ENCODE measurements at regions not wholly inside any gene's neighbourhood (a gene's known extent, or its start where the extent isn't known, plus 50 kb on each side); places are given as distances from the start of the nearest gene placed in this dataset.

DNA sequence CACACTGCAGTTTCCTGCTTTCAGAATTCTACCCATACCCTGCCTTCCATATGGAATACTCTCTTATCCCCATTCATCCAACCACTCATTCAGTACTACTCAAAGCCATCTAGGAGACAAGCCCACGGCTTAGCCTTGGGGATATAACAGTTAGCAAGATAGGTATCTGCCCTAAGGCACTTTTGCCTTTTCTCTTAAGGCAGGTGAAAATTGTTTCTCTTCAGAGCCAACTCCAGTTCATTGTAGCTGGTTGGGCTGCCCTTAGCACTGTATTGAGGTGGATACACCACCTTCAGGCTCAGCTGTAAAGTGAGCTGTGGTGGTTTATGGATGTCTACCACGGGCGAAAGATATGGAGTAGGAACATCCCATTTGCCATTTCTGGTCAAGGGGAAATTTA lies 729.7 kb upstream of the TBX3 start:
- Histone ChIP-seq H3K4me3 (ENCODE audit: low read depth, low read length) (no peak overlapping the region), H3K27ac (no peak overlapping the region), H3K27me3 (ENCODE audit: insufficient read depth, low read depth, severe bottlenecking) (peaks cover 7% of the 10 kb centered on the region), H3K9me3 (ENCODE audit: severe bottlenecking) (no peaks in the 10 kb centered on the region), H3K36me3 (no peaks in the 10 kb centered on the region)
- DNase-seq: no peak
- TF ChIP-seq, protein P1, sequence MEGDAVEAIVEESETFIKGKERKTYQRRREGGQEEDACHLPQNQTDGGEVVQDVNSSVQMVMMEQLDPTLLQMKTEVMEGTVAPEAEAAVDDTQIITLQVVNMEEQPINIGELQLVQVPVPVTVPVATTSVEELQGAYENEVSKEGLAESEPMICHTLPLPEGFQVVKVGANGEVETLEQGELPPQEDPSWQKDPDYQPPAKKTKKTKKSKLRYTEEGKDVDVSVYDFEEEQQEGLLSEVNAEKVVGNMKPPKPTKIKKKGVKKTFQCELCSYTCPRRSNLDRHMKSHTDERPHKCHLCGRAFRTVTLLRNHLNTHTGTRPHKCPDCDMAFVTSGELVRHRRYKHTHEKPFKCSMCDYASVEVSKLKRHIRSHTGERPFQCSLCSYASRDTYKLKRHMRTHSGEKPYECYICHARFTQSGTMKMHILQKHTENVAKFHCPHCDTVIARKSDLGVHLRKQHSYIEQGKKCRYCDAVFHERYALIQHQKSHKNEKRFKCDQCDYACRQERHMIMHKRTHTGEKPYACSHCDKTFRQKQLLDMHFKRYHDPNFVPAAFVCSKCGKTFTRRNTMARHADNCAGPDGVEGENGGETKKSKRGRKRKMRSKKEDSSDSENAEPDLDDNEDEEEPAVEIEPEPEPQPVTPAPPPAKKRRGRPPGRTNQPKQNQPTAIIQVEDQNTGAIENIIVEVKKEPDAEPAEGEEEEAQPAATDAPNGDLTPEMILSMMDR (IDR thresholded peaks at IDR 0.05; ENCODE audit: low read depth, low read length): no peak

DNA sequence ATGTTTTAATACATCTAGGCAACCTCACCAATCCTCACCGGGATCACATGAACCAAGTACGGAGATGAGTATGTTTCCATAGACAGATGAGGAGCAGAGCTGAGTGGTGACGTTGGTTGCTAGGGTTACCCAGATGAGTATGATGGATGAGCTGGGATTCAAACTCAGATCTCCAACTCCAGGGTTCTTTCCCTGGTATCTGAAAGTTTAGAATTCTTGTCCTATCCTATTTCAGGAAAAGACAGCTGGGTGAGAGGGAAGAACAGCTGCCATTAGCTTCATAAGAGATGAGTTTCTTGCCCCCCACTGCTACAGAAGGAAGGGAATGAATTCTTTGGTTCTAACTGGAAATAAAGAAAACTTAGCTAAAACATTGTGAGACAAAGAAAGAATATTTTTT lies 728.9 kb upstream of the TBX3 start:
- Histone ChIP-seq H3K4me3 (ENCODE audit: low read depth, low read length) (no peak overlapping the region), H3K9me3 (ENCODE audit: severe bottlenecking) (no peaks in the 10 kb centered on the region), H3K27ac (no peak overlapping the region), H3K27me3 (ENCODE audit: insufficient read depth, low read depth, severe bottlenecking) (peaks cover 6% of the 10 kb centered on the region), H3K36me3 (no peaks in the 10 kb centered on the region)
- no peak for DNase-seq
- TF ChIP-seq, protein P1 (IDR thresholded peaks at IDR 0.05; ENCODE audit: low read depth, low read length): no peak

- no peak for DNase-seq
- H3K4me3 ChIP-seq (ENCODE audit: low read depth, low read length): no peak overlapping the region
- no peaks in the 10 kb centered on the region for H3K36me3 ChIP-seq
- peaks cover 6% of the 10 kb centered on the region for H3K27me3 ChIP-seq (ENCODE audit: insufficient read depth, low read depth, severe bottlenecking)
- no peak overlapping the region for H3K27ac ChIP-seq
- TF ChIP-seq, protein P1 (IDR thresholded peaks at IDR 0.05; ENCODE audit: low read depth, low read length): no peak
- H3K9me3 ChIP-seq (ENCODE audit: severe bottlenecking): no peaks in the 10 kb centered on the region
Measured at GRCh38 chr12:115411121-115411520, 727.1 kb upstream of the TBX3 start.

DNA sequence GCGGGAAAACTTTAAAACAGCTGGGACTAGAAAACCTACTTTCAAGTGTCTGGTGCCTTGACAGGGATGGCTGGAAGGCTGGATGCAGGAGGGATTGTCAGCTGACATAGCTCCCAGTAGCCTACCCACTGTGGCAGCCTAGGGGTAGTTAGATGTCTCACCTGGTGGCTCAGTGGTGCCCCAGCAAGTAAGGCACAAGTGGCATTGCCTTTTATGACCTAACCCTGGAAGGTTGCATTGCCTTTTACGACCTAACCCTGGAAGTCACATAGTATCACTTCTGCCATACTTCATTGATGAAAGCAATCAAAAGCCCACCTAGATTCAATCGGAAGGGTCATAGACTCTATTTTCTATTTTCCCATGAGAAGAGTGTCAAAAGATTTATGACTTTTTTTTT lies 724.7 kb upstream of the TBX3 start:
- no peak for DNase-seq
- Histone ChIP-seq H3K27me3 (ENCODE audit: insufficient read depth, low read depth, severe bottlenecking) (peaks cover 11% of the 10 kb centered on the region), H3K9me3 (ENCODE audit: severe bottlenecking) (no peaks in the 10 kb centered on the region), H3K36me3 (no peaks in the 10 kb centered on the region), H3K4me3 (ENCODE audit: low read depth, low read length) (no peak overlapping the region), H3K27ac (no peak overlapping the region)
- TF ChIP-seq, protein P1 (IDR thresholded peaks at IDR 0.05; ENCODE audit: low read depth, low read length): no peak

DNA sequence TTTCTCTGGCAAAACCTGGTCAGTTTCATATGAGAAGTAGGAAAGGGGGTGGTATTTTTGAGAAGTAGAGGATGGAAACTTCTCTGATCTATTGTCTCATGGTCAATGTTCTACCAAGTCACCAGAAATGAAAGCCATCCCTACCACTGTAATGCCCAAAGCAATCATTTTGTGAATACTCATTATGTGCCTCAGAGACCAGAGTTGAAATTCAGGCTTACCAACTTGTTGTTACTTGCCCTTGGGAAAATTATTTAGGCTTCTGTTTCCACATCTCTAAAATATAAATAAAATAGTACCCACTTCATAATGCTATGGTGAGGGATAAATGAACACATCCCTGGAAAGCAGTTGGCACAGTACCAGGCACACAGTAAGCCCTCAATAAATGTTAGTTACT lies 723.7 kb upstream of the TBX3 start:
- peaks cover 13% of the 10 kb centered on the region for H3K27me3 ChIP-seq (ENCODE audit: insufficient read depth, low read depth, severe bottlenecking)
- TF ChIP-seq, protein P1 (IDR thresholded peaks at IDR 0.05; ENCODE audit: low read depth, low read length): no peak
- H3K27ac ChIP-seq: no peak overlapping the region
- DNase-seq: no peak
- no peaks in the 10 kb centered on the region for H3K36me3 ChIP-seq
- no peaks in the 10 kb centered on the region for H3K9me3 ChIP-seq (ENCODE audit: severe bottlenecking)
- no peak overlapping the region for H3K4me3 ChIP-seq (ENCODE audit: low read depth, low read length)

GRCh38 chr12:115407036-115407435 lies 723.1 kb upstream of the TBX3 start:
- DNase-seq: no peak

More at GRCh38 chr12:115407036-115407435, 723.1 kb upstream of the TBX3 start:
- Histone ChIP-seq H3K27ac (no peak overlapping the region), H3K4me3 (ENCODE audit: low read depth, low read length) (no peak overlapping the region), H3K9me3 (ENCODE audit: severe bottlenecking) (no peaks in the 10 kb centered on the region), H3K27me3 (ENCODE audit: insufficient read depth, low read depth, severe bottlenecking) (peaks cover 13% of the 10 kb centered on the region), H3K36me3 (no peaks in the 10 kb centered on the region)
- TF ChIP-seq, protein P1 (IDR thresholded peaks at IDR 0.05; ENCODE audit: low read depth, low read length): no peak

All from WERI-Rb-1 (cell line).